OCI-LY3 (cell line): ENCODE measurements at regions not wholly inside any gene's neighbourhood (a gene's known extent, or its start where the extent isn't known, plus 50 kb on each side); places are given as distances from the start of the nearest gene placed in this dataset.

Experiments used
- EZH2phosphoT487 ChIP-seq: fragments of 200-600 bp; shearing (Covaris generic); IDR thresholded peaks from 2 replicates; pipeline ENCODE4 v1.6.1; 2018; ENCODE audit warnings: antibody characterized with exemption, mixed run types, low read depth
- TF ChIP-seq, protein P1 (sequence below): fragments of 200-600, 300-600 bp; sonication (generic); IDR thresholded peaks from 2 replicates; pipeline ENCODE4 v1.5.1; 2014; ENCODE audit warnings: antibody characterized with exemption, low read length, low read depth

DNA sequence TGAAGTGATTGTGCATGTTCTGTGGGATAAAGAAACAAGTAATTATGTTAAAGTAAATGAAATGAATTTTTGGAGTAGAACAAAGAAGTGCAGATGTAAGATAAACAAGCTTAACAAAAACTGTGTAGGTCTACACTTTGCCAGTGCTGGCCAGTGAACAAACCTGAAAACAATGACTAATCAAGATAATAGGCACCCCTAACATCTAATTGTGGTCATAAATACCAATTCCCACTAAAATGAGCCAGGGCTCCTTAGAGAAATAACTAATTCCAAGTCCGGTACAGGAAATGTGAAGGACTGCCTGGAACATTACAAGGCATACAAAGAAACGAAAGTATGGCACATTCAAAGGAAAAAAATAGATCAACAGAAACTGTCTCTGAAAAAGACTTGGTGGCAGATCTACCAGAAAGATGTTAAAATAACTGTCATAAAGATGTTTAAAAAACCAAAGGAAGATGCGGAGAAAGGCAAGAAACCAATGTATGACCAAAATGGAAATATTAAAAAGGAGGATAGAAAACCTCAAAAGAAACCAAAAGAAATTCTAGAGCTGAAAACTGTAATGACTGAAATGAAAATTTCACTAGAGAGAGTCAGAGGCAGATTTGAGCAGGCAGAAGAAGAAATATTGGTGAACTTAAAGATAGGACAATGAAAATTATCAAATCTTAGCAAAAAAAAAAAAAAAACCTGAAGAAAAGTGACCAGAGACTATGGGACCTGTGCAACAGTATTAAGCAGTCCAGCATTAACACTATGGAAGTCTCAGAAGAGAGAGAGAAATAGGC, 94.7 kb upstream of the SLC66A3 start:
- TF ChIP-seq, protein P1, sequence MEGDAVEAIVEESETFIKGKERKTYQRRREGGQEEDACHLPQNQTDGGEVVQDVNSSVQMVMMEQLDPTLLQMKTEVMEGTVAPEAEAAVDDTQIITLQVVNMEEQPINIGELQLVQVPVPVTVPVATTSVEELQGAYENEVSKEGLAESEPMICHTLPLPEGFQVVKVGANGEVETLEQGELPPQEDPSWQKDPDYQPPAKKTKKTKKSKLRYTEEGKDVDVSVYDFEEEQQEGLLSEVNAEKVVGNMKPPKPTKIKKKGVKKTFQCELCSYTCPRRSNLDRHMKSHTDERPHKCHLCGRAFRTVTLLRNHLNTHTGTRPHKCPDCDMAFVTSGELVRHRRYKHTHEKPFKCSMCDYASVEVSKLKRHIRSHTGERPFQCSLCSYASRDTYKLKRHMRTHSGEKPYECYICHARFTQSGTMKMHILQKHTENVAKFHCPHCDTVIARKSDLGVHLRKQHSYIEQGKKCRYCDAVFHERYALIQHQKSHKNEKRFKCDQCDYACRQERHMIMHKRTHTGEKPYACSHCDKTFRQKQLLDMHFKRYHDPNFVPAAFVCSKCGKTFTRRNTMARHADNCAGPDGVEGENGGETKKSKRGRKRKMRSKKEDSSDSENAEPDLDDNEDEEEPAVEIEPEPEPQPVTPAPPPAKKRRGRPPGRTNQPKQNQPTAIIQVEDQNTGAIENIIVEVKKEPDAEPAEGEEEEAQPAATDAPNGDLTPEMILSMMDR, result no peak
- no peak for TF ChIP-seq EZH2phosphoT487
